ENCODE measurements at regions not wholly inside any gene's neighbourhood (a gene's known extent, or its start where the extent isn't known, plus 50 kb on each side); places are given as distances from the start of the nearest gene placed in this dataset.
"Not testable (repeated sequence)": the region's sequence is repeated elsewhere in the genome, so short reads cannot be mapped to it uniquely, and the experiment has no call there.

DNA sequence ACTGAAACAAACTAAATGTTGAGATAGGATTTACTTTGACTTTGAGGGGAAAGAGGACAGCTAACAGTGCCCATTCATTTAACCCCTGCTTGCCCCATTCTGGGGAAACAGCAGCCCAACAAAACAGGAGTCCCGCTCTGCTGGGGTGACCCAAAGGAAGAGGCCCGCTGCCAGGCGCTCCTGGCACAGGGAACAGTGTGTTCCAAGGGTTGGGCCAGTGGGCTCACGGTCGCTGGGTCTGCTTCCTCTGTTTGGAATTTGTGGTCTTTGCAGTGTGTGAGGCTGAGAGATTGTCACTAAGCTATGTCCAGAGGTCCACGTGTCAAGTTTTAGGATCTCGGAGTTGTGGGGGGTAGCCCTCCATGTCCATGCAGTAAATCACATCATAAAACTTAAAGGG lies 250.4 kb upstream of the C2CD4B start:
- TF ChIP-seq, protein P1, sequence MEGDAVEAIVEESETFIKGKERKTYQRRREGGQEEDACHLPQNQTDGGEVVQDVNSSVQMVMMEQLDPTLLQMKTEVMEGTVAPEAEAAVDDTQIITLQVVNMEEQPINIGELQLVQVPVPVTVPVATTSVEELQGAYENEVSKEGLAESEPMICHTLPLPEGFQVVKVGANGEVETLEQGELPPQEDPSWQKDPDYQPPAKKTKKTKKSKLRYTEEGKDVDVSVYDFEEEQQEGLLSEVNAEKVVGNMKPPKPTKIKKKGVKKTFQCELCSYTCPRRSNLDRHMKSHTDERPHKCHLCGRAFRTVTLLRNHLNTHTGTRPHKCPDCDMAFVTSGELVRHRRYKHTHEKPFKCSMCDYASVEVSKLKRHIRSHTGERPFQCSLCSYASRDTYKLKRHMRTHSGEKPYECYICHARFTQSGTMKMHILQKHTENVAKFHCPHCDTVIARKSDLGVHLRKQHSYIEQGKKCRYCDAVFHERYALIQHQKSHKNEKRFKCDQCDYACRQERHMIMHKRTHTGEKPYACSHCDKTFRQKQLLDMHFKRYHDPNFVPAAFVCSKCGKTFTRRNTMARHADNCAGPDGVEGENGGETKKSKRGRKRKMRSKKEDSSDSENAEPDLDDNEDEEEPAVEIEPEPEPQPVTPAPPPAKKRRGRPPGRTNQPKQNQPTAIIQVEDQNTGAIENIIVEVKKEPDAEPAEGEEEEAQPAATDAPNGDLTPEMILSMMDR (IDR thresholded peaks at IDR 0.05; ENCODE audit: insufficient read depth, low read depth, low read length, missing control alignments), result no peak

GRCh38 chr15:62416526-62416925 lies 251.4 kb upstream of the C2CD4B start:
- DNase-seq (ENCODE audit: low read depth), result no peak
- TF ChIP-seq, protein P1 (IDR thresholded peaks at IDR 0.05; ENCODE audit: insufficient read depth, low read depth, low read length, missing control alignments), result no peak
- no peak overlapping the region for H3K4me3 ChIP-seq (ENCODE audit: low read depth, low read length)

More for the DNA sequence above, 250.4 kb upstream of the C2CD4B start:
- DNase-seq (ENCODE audit: low read depth), result no peak
- H3K4me3 ChIP-seq (ENCODE audit: low read depth, low read length), result no peak overlapping the region

DNA sequence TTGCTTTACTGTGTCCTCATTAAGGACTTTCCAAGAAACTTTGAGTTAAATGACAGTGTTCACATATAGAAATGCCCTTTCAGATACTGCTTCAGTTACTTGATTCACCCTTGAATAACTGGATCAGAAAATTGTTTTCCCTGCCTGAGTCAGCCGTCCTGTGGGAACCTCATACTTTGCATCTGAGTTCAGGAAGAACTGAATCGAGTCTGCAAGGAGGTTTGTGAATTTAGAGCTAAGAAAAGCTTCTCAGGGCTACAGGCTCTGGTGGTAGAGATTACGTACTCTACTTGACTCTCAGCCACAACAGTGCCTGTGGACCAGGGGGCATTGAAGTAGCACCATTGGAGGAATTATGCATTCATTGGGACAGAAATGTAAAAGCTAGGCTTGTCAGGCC lies 252.4 kb upstream of the C2CD4B start:
- DNase-seq (ENCODE audit: low read depth), result no peak
- no peak overlapping the region for H3K4me3 ChIP-seq (ENCODE audit: low read depth, low read length)
- TF ChIP-seq, protein P1 (IDR thresholded peaks at IDR 0.05; ENCODE audit: insufficient read depth, low read depth, low read length, missing control alignments), result no peak

GRCh38 chr15:62418496-62418895 lies 253.4 kb upstream of the C2CD4B start:
- not testable (repeated sequence) for DNase-seq (ENCODE audit: low read depth); H3K4me3 ChIP-seq (ENCODE audit: low read depth, low read length)

- DNase-seq (ENCODE audit: low read depth), result no peak
- TF ChIP-seq, protein P1 (IDR thresholded peaks at IDR 0.05; ENCODE audit: insufficient read depth, low read depth, low read length, missing control alignments), result no peak
- H3K4me3 ChIP-seq (ENCODE audit: low read depth, low read length), result no peak overlapping the region
These were observed 254.1 kb upstream of the C2CD4B start for GRCh38 chr15:62419192-62419591.

DNA sequence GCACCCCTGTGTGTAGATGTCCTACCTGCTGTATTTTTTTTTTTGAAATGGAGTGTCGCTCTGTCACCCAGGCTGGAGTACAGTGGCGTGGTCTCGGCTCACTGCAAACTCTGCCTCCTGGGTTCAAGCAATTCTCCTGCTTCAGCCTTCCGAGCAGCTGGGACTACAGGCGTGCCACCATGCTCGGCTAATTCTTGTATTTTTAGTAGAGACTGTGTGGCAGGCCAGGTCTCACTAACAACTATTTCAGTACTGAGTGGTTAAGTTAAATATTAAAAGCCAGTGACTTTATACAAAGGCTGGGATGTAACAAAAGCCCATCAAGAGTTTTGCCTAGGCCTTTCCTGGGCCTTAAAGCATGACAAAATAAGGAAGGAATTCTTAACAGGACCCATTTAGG lies 255.3 kb upstream of the C2CD4B start:
- H3K4me3 ChIP-seq (ENCODE audit: low read depth, low read length); DNase-seq (ENCODE audit: low read depth): not testable (repeated sequence)

GRCh38 chr15:62421289-62421688 lies 256.2 kb upstream of the C2CD4B start:
- H3K4me3 ChIP-seq (ENCODE audit: low read depth, low read length), result no peak overlapping the region
- TF ChIP-seq, protein P1 (IDR thresholded peaks at IDR 0.05; ENCODE audit: insufficient read depth, low read depth, low read length, missing control alignments), result no peak

GRCh38 chr15:62426387-62426956 lies 261.4 kb upstream of the C2CD4B start:
- no peak overlapping the region for H3K4me3 ChIP-seq (ENCODE audit: low read depth, low read length)
- DNase-seq (ENCODE audit: low read depth), result no peak
- TF ChIP-seq, protein P1 (IDR thresholded peaks at IDR 0.05; ENCODE audit: insufficient read depth, low read depth, low read length, missing control alignments), result no peak

More at GRCh38 chr15:62421289-62421688, 256.2 kb upstream of the C2CD4B start:
- no peak for DNase-seq (ENCODE audit: low read depth)
